ENCODE measurements at regions not wholly inside any gene's neighbourhood (a gene's known extent, or its start where the extent isn't known, plus 50 kb on each side); places are given as distances from the start of the nearest gene placed in this dataset.

GRCh38 chr5:125348936-125349831, 602.7 kb upstream of the ZNF608 start:
- no peaks in the 10 kb centered on the region; the same call in 1 of the 2 replicates for H3K9me3 ChIP-seq (ENCODE audit: low read length)
- DNase-seq (ENCODE audit: low spot score) (no peak), ATAC-seq (no peak), FAIRE-seq (no peak)
- no TSS peak for BruUV-seq (replicated peaks)
- H3K4me2 ChIP-seq (ENCODE audit: low read depth, low read length): no peak overlapping the region
- H3K4me3 ChIP-seq (replicated peaks in 1 of 3; ENCODE audit: insufficient read depth in 1 of 3, low read depth in 2 of 3, low read length in 3 of 3): no peak overlapping the region
- H3K27me3 ChIP-seq (ENCODE audit: control insufficient read depth in 1 of 2, insufficient read depth in 2 of 2, low read length in 2 of 2): no peaks in the 10 kb centered on the region
- no peaks in the 10 kb centered on the region for H3K4me1 ChIP-seq (ENCODE audit: insufficient read depth, low read length)
- no peak overlapping the region for H3K9ac ChIP-seq (ENCODE audit: insufficient read depth, low read depth, low read length)
- in situ Hi-C loops (cut with HindIII; ENCODE audit: extremely low pct_ligation_motif_present, low pct_unique_long_range_greater_than_20kb): no loop called here
- 23% methylated on average over 9 of the region's 9 CpGs for WGBS (ENCODE audit: low lambda C conversion rate)
- H3K36me3 ChIP-seq (replicated peaks in 1 of 2; ENCODE audit: control insufficient read depth in 1 of 2, insufficient read depth in 2 of 2, low read length in 2 of 2): no peaks in the 10 kb centered on the region
- H2AFZ ChIP-seq (ENCODE audit: low read length): no peak overlapping the region
- H4K20me1 ChIP-seq (ENCODE audit: insufficient read depth, low read length): no peaks in the 10 kb centered on the region
- intact Hi-C loops (cut with micrococcal nuclease; ENCODE audit: unreplicated experiment): no loop called here
- no peak overlapping the region for H3K27ac ChIP-seq (ENCODE audit: extremely low read length, insufficient read depth, low read length)
- ChIA-PET CTCF (ENCODE audit: low intra/inter-chr PET ratio, low total read pairs) (no interaction called here), POLR2A (no interaction called here)
- H3K79me2 ChIP-seq (ENCODE audit: insufficient read depth, low read length): no peaks in the 10 kb centered on the region
- TF ChIP-seq MYNN (CRISPR knock-in tag; IDR thresholded peaks at IDR 0.05; ENCODE audit: low read depth) (no peak), SNAPC4 (CRISPR knock-in tag; IDR thresholded peaks at IDR 0.05) (no peak), ZNF337 (CRISPR knock-in tag; IDR thresholded peaks at IDR 0.05; ENCODE audit: borderline replicate concordance, low read depth) (no peak), TGIF2 (CRISPR knock-in tag; IDR thresholded peaks at IDR 0.05) (no peak), NFIB (CRISPR knock-in tag; IDR thresholded peaks at IDR 0.05; ENCODE audit: borderline replicate concordance) (no peak), ZNF747 (CRISPR knock-in tag; IDR thresholded peaks at IDR 0.05; ENCODE audit: borderline replicate concordance) (no peak), PBX2 (CRISPR knock-in tag; IDR thresholded peaks at IDR 0.05) (no peak), ZNF235 (CRISPR knock-in tag; IDR thresholded peaks at IDR 0.05; ENCODE audit: borderline replicate concordance) (no peak), MNT (IDR thresholded peaks at IDR 0.05) (no peak), JDP2 (CRISPR knock-in tag; IDR thresholded peaks at IDR 0.05; ENCODE audit: borderline replicate concordance) (no peak), ZBTB7B (CRISPR knock-in tag; IDR thresholded peaks at IDR 0.05) (no peak), NR1H2 (CRISPR knock-in tag; IDR thresholded peaks at IDR 0.05; ENCODE audit: borderline replicate concordance, low read depth) (no peak), TFE3 (CRISPR knock-in tag; IDR thresholded peaks at IDR 0.05) (no peak), MZF1 (CRISPR knock-in tag; IDR thresholded peaks at IDR 0.05; ENCODE audit: borderline replicate concordance) (no peak)

Measured in HepG2 (cell line).